Eye (tissue), 1 donor: ENCODE measurements at regions not wholly inside any gene's neighbourhood (a gene's known extent, or its start where the extent isn't known, plus 50 kb on each side); places are given as distances from the start of the nearest gene placed in this dataset.
A peak's percentile ranks its signal among the peaks of the same experiment; 100 is the strongest.

ENCODE experiments used
- DNase-seq: peaks from one replicate; pipeline ENCODE4 v3.0.0-alpha.2; 2015

DNA sequence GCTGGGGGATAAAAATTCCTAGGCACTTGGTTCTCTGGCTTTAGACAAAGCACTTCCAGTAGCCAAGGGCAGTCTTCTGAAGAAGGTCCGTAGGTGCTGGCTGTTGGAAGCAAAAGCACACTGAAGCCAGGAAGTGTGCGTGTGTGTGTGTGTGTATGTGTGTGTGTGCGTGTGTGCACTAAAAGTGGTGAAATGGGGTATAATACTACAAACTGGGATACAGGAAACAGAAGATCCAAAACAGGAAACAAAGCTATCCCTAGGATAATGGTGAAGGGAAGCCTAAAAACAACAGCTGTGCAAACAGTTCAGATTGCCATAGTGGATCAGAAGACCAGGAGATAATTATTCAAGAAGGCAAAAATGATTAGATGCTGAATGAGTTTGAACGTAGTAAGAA, 103.4 kb downstream of the IL20RB start:
- DNase-seq: no peak

DNA sequence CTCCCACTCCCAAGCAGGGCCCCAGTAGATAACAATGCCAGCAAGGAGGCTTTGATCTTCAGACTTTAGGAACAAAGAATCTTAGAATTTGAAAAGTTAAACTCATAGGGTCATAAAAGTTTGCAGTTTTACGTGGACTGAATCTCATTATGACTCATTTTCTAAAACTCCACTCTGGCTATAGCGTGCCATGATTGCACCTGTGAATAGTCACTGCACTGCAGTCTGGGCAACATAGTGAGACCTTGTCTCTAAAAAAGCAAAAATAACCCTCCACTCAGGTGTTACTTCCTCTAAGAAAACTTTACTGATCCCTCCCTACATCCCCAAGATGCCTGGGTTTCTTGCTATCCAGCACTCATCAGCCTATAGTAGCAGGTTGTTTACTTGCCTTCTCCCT, 104.5 kb downstream of the IL20RB start:
- DNase-seq: no peak

DNA sequence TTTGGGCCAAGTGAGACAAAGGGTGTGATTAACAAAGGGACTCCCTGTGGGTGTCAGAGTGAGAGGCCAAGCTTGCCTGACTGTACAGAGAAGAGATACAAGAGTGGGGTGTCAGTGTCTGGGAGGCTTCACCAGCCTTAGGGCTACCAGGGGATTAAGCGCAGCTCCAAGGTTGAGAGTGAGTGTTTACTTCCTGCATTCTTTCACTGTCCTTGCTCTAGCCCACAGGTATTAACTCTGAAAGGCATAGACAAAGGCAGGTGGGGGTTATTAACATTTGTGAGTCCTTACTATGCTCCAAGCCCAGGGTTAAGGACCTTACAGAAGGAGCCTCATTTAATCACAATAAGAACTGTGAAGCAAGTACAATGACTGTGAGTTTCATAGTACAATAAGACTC, 107.6 kb downstream of the IL20RB start:
- no peak for DNase-seq

DNA sequence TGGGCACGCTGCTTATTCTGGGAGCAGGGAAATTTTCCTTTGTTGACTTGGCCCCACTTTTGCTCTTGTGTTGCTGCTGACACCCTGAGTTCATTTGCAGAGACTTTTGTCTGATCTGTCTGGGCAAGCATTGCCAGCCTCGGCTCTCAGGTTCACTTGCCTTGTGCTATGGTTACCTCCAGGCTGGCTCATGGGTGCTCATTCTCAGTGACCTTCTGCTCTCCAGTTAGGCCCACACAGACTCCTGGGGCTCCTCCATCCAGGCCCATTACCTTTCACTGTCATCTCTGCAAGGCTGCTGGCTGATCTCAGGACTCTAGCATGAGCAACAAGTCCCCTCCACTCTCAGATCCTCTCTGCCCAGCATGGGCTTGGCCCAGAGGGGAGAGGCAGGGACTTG, 108.3 kb downstream of the IL20RB start:
- no peak for DNase-seq

DNA sequence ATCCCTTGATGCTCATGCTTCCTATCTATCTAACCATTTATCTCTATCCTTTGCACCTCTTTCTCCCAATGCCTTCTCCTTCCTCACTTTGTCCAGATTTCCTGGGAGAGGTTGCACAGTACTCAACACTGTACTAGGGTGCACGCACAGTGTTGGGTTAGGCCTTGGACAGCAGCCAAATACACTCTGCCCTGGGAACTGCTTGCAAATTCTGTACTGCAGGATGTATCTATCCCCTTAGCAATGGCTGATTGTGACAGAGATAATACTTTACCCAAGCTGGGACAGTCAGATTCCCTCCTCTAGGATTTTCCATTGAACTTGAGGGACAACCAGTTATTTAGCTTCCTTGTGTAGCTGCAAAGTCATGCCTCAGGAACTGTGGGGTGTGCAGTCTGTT, 113.3 kb downstream of the IL20RB start:
- DNase-seq: no peak

DNA sequence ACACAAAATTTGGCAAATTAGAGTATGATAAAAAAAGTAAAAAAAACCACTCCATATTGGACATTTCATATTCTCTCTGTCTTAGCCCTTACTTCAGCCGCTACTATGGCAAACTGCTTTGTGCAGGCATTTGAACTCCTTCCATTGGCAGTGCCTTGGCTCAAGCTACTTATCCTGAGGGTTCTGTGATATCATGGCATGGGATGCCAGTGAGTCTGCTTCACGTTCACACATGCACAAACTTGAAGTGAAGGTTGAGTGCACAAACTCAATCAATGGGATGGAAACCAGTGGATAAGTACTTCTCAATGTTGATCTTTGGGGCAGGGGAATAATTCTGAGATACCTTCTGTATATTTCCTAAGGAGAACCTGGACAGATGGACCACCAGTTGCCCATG, 117.2 kb downstream of the IL20RB start:
- no peak for DNase-seq

DNA sequence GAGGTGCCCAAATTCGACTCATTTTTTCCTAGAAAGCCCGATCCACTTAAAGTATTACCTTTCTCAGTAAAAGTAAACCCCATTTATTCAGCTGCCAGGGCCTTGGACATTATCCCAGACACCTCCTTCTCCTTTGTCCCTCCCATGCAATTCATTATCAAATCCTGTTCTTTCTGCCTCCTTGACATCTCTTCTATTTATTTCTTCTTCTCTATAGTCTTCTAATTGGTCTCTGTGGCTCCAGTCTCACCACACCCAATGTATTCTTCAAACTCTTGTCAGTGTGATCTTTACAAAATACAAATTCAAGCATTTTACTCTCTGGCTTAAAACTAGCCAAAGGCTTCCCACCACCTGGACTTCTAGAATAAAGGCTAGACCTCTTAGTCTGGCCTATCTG, 120.3 kb downstream of the IL20RB start:
- no peak for DNase-seq

DNA sequence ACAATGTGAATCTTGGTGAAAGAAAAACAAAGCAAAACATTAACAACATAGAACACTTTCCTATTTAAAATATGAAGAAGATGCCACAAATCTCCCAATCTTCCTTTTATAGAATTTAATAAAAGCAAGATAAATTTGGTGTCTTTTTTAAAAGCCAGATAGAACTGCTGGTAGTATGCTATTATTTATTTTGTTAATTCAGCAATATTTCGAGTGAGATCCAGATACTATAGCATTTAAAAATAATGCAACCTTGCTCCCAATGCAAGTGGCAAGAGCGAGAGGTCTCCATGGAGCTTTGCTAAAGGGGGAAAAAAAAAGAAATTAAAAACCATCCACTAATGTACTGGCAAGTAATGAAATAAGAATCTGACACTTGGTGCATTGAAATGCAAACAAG, 121.8 kb downstream of the IL20RB start:
- DNase-seq: no peak

DNA sequence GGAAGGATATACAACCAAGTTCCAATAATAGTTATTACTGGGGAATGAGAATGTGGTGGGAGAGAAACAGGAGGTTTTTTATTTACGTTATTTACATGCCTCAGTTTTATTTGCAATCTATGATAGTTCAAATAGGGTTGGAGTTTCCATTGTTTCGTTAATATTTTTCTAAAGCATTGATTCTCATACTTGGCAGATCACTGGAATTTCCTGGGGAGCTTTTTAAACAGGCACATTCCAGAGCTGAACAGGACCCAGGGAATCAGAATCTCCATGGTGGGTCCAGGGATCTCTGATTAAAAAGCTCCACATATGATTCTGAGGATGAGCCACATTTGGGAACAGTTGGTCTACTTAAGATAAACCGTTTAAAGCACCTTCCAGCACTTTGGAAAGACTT, 123.9 kb downstream of the IL20RB start:
- no peak for DNase-seq

DNA sequence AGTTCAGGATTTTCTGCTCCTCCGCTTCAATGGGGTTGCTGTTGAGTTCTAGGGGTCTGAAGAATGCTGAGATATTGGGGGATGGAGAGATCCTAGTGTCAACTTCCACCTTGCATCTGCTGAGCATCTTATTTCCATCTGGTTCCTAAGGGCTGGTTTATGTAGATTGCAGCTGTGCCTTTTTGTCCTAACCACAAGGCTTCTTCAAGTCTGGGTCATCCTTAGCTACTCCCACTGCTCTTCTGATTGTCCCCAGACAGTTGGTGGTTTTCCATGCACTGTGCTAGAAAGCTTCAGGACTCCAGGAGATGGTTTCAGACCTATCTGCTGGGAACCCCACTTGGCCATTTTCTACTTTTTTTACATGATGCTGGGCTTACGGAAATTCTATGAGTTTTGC, 125.0 kb downstream of the IL20RB start:
- no peak for DNase-seq

DNA sequence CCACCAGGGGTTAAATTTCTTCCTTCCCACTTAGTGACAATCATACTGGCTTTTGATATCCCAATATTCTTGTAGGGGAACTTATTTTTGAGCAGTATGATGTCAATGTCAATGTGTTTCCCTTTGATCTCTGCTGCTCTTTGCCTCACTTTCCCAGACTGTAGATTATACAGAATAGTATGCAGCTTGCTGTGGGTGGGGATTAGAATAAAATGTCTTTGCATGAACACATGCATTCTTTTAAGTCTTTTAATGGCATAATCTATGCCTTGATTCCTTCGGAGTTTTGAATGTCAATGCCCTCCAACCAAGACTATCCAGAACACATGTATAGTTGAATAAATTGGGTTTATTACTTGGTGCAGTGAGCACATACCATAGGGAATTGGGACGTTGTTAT, 125.5 kb downstream of the IL20RB start:
- no peak for DNase-seq

DNA sequence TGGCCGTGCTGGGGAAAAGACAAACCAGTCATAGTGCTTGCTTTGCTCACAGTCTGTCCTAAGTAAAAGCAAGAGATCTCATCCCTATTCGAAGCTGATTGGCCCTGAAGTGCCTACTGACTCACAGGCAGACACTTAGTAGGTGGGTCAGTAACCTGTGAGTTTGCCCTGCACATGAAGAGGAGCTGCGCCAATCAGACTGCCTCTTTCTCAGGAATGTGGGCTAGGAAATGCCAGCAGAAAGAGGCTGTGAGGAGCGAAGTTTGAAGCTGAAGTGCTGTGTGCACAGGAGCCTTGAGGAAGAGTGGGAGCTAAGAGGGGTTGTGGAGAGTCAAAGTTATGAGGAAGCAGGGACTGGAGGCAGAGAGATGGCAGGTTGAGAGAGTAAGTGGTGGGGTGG, 126.8 kb downstream of the IL20RB start:
- DNase-seq: no peak

DNA sequence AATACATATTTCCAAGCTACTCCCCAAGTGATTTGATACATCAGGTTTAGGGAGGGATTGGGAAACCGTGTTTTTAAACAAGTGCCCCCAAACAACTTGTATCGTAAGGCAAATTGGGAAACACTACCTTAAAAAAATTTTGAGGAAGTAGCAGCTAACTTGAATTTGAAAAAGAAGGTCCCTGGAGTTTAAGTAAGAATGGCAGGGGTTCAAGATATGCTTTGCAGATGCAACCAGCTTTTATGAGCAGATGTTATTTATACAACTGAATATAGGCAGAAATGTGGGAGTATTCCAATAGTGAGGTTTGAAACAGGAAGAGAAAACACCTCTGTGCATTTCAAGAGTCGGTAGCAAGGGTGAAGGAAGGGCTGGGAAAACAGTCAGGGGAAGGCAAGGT, 139.6 kb downstream of the IL20RB start:
- no peak for DNase-seq

DNA sequence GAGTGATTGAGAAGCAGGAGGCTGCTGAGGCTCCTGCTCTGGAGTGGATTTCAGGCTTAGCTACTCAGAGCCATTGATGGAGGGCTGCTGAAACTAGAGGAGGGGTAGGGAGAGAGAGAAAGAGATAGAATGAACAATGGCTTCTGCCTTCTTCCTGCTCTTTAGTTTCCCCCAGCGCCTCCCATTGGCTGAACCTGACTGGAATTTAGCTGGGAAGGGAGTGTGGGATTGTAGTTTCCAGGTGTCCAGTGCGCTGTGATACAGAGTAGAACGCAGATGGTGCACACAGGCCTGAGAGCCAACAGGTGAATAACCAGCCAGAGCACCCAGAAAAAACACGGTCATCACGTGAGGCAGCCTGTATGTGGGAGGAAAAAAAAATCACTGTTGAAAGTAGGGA, 140.1 kb downstream of the IL20RB start:
- no peak for DNase-seq

DNA sequence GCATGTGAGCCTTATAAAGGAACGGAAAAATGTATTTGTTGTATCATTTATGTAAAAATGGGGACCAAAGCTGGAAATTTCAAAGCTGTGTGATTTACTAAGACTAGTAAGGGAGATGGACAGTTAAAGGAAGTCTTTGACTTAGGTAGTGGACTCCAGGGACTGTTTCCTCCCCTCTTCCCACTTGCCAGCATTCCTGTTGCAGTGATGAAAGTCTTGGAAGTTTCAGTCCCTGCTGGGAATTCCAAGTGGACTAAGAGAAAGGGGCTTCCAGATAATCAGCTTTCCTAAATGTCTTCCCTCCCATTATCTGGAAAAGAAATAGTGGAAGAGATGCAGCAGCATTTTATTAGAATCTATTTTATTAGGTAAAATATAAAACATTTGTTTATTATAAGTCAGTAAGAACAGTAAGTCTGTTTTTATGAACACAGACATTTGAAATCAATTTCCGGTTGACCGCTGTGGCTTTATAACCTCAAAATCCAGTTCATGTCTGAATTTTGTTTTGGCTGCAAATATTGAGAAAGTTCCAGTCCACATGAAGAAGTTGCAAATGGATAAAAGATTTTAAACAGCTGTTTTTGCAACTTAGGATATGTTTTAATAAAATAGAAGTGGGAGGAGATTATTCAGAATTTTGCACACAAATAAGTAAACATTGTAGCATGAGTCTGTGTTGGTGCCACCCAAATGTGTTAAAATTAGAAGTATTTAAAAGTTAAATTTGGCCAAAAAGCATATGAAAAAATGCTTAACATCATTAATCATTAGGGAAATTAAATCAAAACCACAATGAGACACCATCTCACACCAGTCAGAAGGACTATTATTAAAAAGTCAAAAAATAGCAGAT, 141.8 kb downstream of the IL20RB start:
- DNase-seq: no peak

DNA sequence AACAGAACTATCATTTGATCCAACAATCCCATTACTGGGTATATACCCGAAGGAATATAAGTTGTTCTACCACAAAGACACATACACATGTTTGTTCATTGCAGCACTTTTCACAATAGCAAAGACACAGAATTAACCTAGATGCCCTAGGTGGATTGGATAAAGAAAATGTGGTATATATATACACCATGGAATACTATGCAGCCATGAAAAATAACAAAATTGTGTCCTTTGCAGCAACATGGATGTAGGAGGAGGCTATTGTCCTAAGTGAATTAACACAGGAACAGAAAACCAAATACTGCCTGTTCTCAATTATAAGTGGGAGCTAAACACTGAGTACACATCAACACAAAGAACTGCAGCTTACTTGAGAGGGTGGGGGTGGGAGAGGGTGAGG, 142.5 kb downstream of the IL20RB start:
- DNase-seq: no peak

DNA sequence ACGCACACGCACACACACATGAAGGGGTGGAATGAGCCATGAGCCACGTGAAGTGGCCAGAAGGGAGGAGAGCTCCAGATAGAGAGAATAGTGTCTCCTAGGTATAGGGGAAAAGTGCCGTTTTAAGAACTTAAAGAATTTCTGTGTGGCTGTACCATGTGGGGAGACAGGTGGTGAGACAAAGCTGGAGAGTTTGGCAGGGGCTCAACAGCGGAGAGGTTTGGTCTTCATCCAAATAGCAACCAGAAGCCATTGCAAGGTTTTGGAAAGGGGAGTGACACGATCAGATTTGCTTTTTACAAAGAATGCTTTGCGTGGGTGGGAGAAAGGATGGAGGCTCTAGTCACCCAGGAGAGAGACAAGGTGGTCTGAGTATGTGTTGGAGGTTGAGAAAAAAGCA, 146.0 kb downstream of the IL20RB start:
- no peak for DNase-seq

DNA sequence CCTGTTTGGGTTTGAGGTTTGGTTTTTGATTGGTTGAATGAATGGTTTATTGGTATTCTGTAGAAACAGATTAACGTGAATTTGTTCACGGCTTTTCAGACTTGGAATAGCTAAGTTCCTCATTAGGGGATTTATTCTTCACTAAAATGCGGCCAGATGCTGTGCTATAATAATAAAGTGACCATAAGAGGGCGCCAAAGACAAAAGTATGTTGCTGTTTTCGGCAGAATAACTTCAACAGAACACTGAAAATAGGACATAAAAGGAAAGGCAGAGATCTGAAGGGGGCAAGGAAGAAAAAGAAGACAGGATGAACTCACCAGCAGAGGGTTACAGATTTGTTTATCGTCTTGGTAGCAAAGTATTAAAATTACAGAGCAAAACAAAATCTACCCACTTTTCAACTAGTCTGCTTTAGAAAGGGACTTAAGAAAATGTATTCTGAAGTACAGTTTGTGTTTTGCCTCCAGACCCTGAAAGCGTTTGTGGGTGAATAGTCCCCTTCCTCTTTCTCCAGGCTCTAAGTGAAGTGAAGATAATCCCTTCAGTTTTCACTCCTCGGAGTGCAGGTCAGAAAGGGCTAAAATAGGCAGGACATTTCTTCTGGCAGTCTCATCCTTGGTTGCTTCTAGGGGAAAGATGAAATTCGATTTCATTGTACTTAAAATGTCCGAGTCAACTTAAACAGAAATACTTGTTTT, 147.6 kb downstream of the IL20RB start:
- DNase-seq: peak; percentile 94

DNA sequence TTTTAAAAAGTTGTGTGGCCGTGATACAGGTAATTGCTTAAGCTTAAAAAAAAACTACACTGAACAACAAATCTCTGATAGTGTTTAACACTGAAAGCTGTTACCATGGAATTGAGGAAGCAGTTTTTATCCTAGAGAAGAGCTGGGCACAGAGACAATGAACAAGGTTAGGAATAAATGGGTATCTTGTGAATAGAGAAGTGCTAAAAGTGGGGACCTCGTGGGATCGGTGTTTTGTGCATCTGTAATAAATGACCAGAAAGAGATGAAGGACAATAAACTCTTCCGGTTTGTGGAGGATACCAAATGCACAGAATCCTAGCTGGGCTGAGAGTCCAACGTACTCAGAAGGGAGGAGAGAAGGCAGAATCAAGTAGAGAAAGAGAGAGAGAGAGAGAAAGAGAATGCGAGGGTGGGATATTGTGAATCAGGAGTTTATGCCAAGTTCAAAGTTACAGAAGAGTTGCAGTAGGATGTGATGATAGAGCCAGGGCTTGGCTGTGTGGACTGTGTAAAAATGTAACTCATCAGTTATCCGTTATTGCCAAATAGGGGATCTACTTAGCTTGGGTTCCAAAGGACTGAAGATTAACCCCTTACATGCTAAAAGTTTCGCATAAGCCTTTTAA, 148.9 kb downstream of the IL20RB start:
- DNase-seq: no peak

DNA sequence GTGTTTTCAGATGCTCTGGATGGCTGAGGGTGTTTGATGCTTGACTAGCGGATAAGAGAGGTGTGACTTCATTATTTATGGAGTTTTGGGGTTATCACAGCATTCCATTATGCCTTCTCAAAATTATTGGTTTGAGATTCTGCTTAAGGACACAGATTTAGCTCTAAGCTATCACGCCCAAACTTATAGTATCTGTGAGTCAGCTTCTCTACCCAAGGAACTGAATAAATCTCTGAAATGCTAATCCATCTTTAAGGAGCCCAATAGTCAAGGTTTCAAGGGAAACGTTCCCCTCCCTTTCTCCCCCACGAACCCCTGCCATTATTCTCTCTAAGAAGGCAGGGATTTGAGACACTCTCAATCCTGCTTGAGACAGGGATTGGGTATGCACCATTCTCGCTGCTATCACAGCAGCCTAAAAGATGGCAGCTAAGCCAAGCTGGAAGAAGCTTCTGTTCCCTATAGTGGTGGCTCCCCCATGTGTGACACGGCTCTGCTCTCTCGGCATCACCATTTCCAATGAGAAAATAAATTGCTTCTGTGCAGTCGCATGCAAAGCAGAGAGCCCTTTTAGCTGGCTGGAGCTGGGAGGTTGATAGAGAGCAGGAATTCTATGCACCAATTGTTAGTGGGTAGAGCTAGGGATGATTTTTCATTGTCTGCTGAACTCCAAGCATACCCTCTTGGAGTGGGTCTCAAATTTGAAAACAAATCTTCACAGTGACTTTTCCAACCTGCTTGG, 151.1 kb downstream of the IL20RB start:
- DNase-seq: no peak

DNA sequence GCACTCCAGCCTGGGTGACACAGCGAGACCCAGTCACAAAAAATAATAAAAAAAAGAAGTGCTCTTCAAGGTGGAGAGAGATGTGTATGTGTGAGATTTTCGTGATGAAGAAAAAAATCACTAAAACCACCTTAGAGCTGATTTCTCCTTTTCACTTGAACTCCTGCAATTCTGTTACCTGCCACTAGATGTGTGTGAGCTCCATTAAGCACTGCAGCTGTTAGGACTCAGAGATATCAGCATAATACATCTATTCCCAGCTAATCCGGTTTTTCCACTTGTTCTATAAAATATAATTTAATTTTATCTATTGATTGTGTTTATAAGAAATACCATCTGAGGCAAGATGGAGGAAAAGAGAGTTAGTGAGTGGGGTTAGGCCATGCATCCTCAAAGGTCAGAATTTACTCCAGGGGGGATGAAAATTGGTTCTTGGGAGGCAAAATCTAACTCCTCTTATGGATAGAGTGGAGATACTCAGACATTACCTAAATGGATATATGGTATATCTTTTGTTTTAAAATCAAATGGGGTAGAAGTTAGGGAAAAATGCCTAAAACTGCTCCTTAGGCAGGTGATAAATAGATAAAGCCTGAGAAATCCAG, 152.7 kb downstream of the IL20RB start:
- DNase-seq: peak; percentile 59

DNA sequence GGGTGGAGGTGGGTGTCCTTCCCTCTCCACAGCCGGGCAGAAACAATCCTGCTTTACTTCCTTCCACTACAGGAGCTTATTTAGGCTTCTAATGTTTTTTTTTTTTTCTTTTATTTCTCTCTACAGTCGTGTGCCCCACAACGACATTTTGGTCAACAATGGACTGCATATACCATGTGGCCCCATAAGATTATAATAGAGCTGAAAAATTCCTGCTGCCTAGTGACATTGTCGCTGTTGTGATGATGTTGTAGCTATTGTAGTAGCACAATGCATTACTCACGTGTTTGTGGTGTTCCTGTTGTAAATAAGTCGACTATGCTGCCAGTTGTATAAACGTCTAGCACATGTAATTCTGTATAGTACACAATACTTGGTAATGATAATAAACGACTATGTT, 153.7 kb downstream of the IL20RB start:
- DNase-seq: no peak

DNA sequence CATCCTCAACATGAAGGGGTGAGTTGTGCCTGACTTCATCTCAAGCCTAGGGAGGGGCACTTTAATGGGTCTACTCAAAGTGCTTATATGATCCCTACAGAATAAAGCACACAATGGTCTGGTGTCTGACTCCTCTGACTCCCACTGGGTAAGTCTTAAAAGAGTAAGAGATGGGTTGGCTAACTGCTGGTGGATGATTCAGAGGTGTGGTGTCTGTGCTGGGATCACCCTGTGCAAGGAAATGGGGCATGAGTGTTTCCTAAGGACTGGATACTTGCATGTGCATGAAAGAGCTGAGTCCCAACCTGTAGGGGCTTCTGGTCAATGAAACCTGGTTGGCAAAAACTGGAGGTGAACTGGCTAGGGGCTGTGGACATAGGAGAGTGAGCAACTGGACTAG, 158.8 kb downstream of the IL20RB start:
- DNase-seq: no peak
